K562 (cell line): ENCODE measurements at regions not wholly inside any gene's neighbourhood (a gene's known extent, or its start where the extent isn't known, plus 50 kb on each side); places are given as distances from the start of the nearest gene placed in this dataset.
A peak's percentile ranks its signal among the peaks of the same experiment; 100 is the strongest.

Experiments used
- ATAC-seq: fragments of 200-7000 bp; cut with Tn5 transposase; 3 replicates; pipeline ENCODE4 v1.9.1; 2020; ENCODE audit warnings: moderate library complexity
- BruUV-seq: library from RNA; stranded (reverse); fragments of 400-500 nt; replicated peaks from 2 replicates; lab custom pipeline; 2021; lab: Mats Ljungman, UMichigan
- CTCF ChIA-PET: fragments of 300-600 bp; formaldehyde crosslinking; extraction: SDS; loops from one replicate; lab custom pipeline; 2021; ENCODE audit warnings: low intra/inter-chr PET ratio; lab: Yijun Ruan, JAX
- POLR2A ChIA-PET: fragments of 300-600, 350-650 bp; sonication (Branson Sonifier 250); formaldehyde crosslinking; extraction: SDS; loops from one replicate; lab custom pipeline; 2021; ENCODE audit warnings: antibody characterized with exemption, inconsistent platforms; lab: Yijun Ruan, JAX
- DNase-seq, 4 experiments: peaks; one replicate each; pipeline versions ENCODE4 v3.0.0 to v3.0.0-alpha.2; 2011 to 2018; ENCODE audit warnings: low spot score in 3 of 4, mixed read lengths in 3 of 4; ENCODE audit errors: extremely low read depth in 1 of 4
- FAIRE-seq: peaks from 2 replicates; lab custom pipeline; 2011; peaks lifted over from hg19 to GRCh38; lab: Jason Lieb, UNC
- H2AFZ ChIP-seq: 2 replicates; pipeline ENCODE4 v1.6.0; 2011; ENCODE audit warnings: low read depth, low read length, control low read depth, inconsistent platforms
- H3K27ac ChIP-seq: fragments of 200-600 bp; 3 replicates; pipeline ENCODE4 v1.8.0; 2011; ENCODE audit warnings: low read depth, mild to moderate bottlenecking, control low read depth, inconsistent platforms, low read length, moderate library complexity, mixed read lengths; ENCODE audit errors: extremely low read depth
- H3K27me3 ChIP-seq, 2 experiments: fragments of 300-600 bp in 1 of 2; 2 replicates in 1 of 2; 3 replicates in 1 of 2; pipeline versions ENCODE4 v1.6.0 to v1.8.0; 2011; ENCODE audit warnings: inconsistent platforms in 2 of 2, low read length in 2 of 2, mild to moderate bottlenecking in 1 of 2, mixed read lengths in 1 of 2, moderate library complexity in 1 of 2; ENCODE audit not compliant: control insufficient read depth in 2 of 2, insufficient read depth in 2 of 2
- H3K36me3 ChIP-seq: fragments of 300-600 bp; 3 replicates; pipeline ENCODE4 v1.8.0; 2011; ENCODE audit warnings: mild to moderate bottlenecking, low read length, inconsistent platforms; ENCODE audit not compliant: control insufficient read depth, insufficient read depth
- H3K4me1 ChIP-seq, 2 experiments: fragments of 200-600 bp in 1 of 2; replicated peaks in 1 of 2; 2 replicates in 1 of 2; 3 replicates in 1 of 2; pipeline versions ENCODE4 v1.5.1 to v1.8.0; 2011; ENCODE audit warnings: inconsistent platforms in 2 of 2, low read length in 2 of 2, mild to moderate bottlenecking in 1 of 2, mixed read lengths in 1 of 2, moderate library complexity in 1 of 2; ENCODE audit not compliant: control insufficient read depth in 2 of 2, insufficient read depth in 2 of 2
- H3K4me2 ChIP-seq: 2 replicates; pipeline ENCODE4 v1.6.1; 2011; ENCODE audit warnings: low read length, control low read depth, inconsistent platforms, mixed read lengths; ENCODE audit not compliant: insufficient read depth
- H3K4me3 ChIP-seq: fragments of 200-600 bp; sonication (generic), shearing (Covaris generic); 2 replicates; pipeline ENCODE4 v1.5.1; 2016; ENCODE audit warnings: control low read depth, inconsistent platforms
- H3K79me2 ChIP-seq: fragments of 200-600 bp; 3 replicates; pipeline ENCODE4 v1.8.0; 2011; ENCODE audit warnings: low read length, inconsistent platforms; ENCODE audit not compliant: control insufficient read depth, insufficient read depth
- H3K9ac ChIP-seq, 2 experiments: 2 replicates each; pipeline versions ENCODE4 v1.6.0 to v1.6.1; 2011; ENCODE audit warnings: low read depth in 2 of 2, low read length in 2 of 2, control low read depth in 1 of 2, inconsistent platforms in 1 of 2, mild to moderate bottlenecking in 1 of 2, mixed read lengths in 1 of 2; ENCODE audit not compliant: insufficient read depth in 1 of 2
- H3K9me1 ChIP-seq: one replicate; pipeline ENCODE4 v1.6.0; 2011; ENCODE audit warnings: inconsistent platforms, mild to moderate bottlenecking, low read length, moderate library complexity; ENCODE audit not compliant: control insufficient read depth, insufficient read depth
- H3K9me3 ChIP-seq: replicated peaks from 2 replicates; pipeline ENCODE4 v1.5.1; 2011; ENCODE audit warnings: low read depth, low read length, inconsistent platforms; ENCODE audit not compliant: control insufficient read depth, insufficient read depth
- H4K20me1 ChIP-seq: replicated peaks from 2 replicates; pipeline ENCODE4 v1.6.1; 2011; ENCODE audit warnings: low read length, inconsistent platforms, mixed read lengths; ENCODE audit not compliant: control insufficient read depth, insufficient read depth
- ARNT ChIP-seq, 2 experiments: fragments of 450-650 bp; IDR thresholded peaks; 2 replicates each; pipeline ENCODE4 v1.6.1; 2016; ENCODE audit warnings: mild to moderate bottlenecking in 1 of 2
- ATF3 ChIP-seq, 2 experiments: fragments of 450-650 bp in 1 of 2; sonication (generic) in 1 of 2; formaldehyde crosslinking in 1 of 2; IDR thresholded peaks in 1 of 2; conservative IDR thresholded peaks in 1 of 2; 2 replicates each; pipeline versions ENCODE4 v1.6.1 to v1.8.1; 2016 to 2023; ENCODE audit warnings: mild to moderate bottlenecking in 2 of 2, moderate library complexity in 2 of 2, inconsistent platforms in 1 of 2, missing genetic modification reagents in 1 of 2
- ATF7 ChIP-seq: fragments of 450-650 bp; IDR thresholded peaks from 2 replicates; pipeline ENCODE4 v1.7.1; 2014; ENCODE audit warnings: mild to moderate bottlenecking, moderate library complexity
- CBX8 ChIP-seq: fragments of 200-600 bp; sonication (generic); IDR thresholded peaks from 2 replicates; pipeline ENCODE4 v1.6.1; 2012; ENCODE audit warnings: borderline replicate concordance, mixed run types, low read depth, mild to moderate bottlenecking, moderate library complexity, mixed read lengths, low read length, control low read depth, inconsistent platforms; ENCODE audit not compliant: poor library complexity, severe bottlenecking; ENCODE audit errors: extremely low read depth
- E2F3 ChIP-seq: fragments of 250-450 bp; sonication (Bioruptor Pico); IDR thresholded peaks from 2 replicates; pipeline ENCODE4 v1.4.0; 2020; ENCODE audit warnings: mild to moderate bottlenecking
- JUN ChIP-seq, 2 experiments: sonication (generic) in 1 of 2; formaldehyde crosslinking in 1 of 2; IDR thresholded peaks; 2 replicates each; pipeline versions ENCODE4 v1.6.1 to v1.8.0; 2012 to 2022; ENCODE audit warnings: borderline replicate concordance in 2 of 2, mild to moderate bottlenecking in 2 of 2, improper control_type of control experiment in 1 of 2, low read depth in 1 of 2, low read length in 1 of 2, missing genetic modification reagents in 1 of 2
- JUND ChIP-seq, 2 experiments: IDR thresholded peaks; 2 replicates in 1 of 2; 3 replicates in 1 of 2; pipeline ENCODE4 v1.6.1; 2011; ENCODE audit warnings: borderline replicate concordance in 2 of 2, low read depth in 2 of 2, low read length in 2 of 2, improper control_type of control experiment in 1 of 2, missing biosample characterization in 1 of 2, missing genetic modification characterization in 1 of 2, missing genetic modification reagents in 1 of 2
- POLR2B ChIP-seq: fragments of 450-650 bp; IDR thresholded peaks from 2 replicates; pipeline ENCODE4 v1.6.1; 2018; ENCODE audit warnings: low read depth; ENCODE audit not compliant: partially characterized antibody
- TRIM24 ChIP-seq, 2 experiments: fragments of 450-650 bp; IDR thresholded peaks; 2 replicates each; pipeline ENCODE4 v1.6.1; 2016
- ZFP1 ChIP-seq: fragments of 450-650 bp; formaldehyde crosslinking; IDR thresholded peaks from 2 replicates; pipeline ENCODE4 v1.4.0; 2020; ENCODE audit warnings: mild to moderate bottlenecking, mixed read lengths
- ZNF133 ChIP-seq: fragments of 250-450 bp; sonication (Bioruptor Pico); IDR thresholded peaks from 2 replicates; pipeline ENCODE4 v1.4.0; 2020; ENCODE audit warnings: mild to moderate bottlenecking
- ZNF436 ChIP-seq: fragments of 250-450, 450-650 bp; sonication (Bioruptor Pico); formaldehyde crosslinking; IDR thresholded peaks from 2 replicates; pipeline ENCODE4 v1.7.0; 2020; ENCODE audit warnings: mild to moderate bottlenecking
- ZNF644 ChIP-seq: fragments of 200-800 bp; sonication (Bioruptor generic); IDR thresholded peaks from 2 replicates; pipeline ENCODE4 v1.6.1; 2016; ENCODE audit warnings: low read depth, missing genetic modification characterization, missing compliant biosample characterization
- WGBS: fragments of 100-300 bp; shearing (Covaris generic); methylation state at CpG from one replicate; pipeline ENCODE4 v1.1.6; 2016; ENCODE audit warnings: low coverage, mixed read lengths; ENCODE audit not compliant: insufficient coverage; ENCODE audit errors: missing lambda C conversion rate; 5-methylcytosine and 5-hydroxymethylcytosine counted together
- in situ Hi-C: fragments of 300-500 bp; cut with MboI; formaldehyde crosslinking; loops from 4 replicates; pipeline ENCODE4 v1.15.0; 2018; ENCODE audit warnings: inconsistent platforms, mixed read lengths
- intact Hi-C: fragments of 100-400 bp; cut with micrococcal nuclease; formaldehyde crosslinking; loops from 2 replicates; pipeline ENCODE4 v1.14.2; 2022
- TF ChIP-seq, protein P1 (sequence below): sonication (generic); formaldehyde crosslinking; IDR thresholded peaks from 2 replicates; pipeline ENCODE4 v1.8.0; 2023; ENCODE audit warnings: mild to moderate bottlenecking, missing genetic modification reagents

GRCh38 chr2:111629983-111630382 is 254.0 kb downstream of the ANAPC1 start (continued):
- TF ChIP-seq CBX8 (no peak), ZNF133 (CRISPR knock-in tag) (no peak), TRIM24 (IDR thresholded peaks at IDR 0.05) (peak; percentile 47 to 79; a peak in 3 of 4 replicates)

DNA sequence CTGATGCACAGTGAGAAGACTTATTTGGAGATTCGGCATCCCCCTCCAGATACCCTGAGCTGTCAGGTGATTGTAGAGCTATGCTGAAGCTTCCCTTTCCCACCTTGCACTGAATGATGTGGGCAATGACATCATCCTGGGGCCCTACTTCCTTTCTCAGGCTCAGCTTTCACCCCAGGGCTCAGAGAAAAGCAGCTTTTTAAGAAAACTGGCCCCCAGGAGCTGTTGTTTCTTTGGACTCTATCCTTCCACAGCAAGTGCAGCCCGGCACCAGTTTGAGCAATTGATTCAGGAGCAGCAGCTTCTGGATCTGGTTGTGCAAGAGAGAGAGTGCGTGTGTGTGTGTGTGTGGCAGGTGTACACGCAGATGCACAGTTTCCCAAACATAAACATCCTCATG is 251.3 kb downstream of the ANAPC1 start:
- Histone ChIP-seq H4K20me1 (no peaks in the 10 kb centered on the region), H3K36me3 (no peaks in the 10 kb centered on the region), H3K4me2 (no peak overlapping the region), H3K27me3 (no peaks in the 10 kb centered on the region), H3K9ac (no peak overlapping the region), H3K4me3 (no peak overlapping the region), H3K27ac (no peak overlapping the region), H3K79me2 (no peaks in the 10 kb centered on the region), H3K9me3 (peaks cover 6% of the 10 kb centered on the region), H3K9me1 (no peaks in the 10 kb centered on the region), H2AFZ (no peak overlapping the region; the same call in 1 of the 2 replicates), H3K4me1 (peaks cover 0 to 8% of the 10 kb centered on the region in 2 experiments; a peak in 2 of 5 replicates)
- no peak for DNase-seq
- ATAC-seq, result no peak
- WGBS, result 45% methylated on average over 4 of the region's 4 CpGs
- in situ Hi-C loops, result no loop called here
- no TSS peak for BruUV-seq
- TF ChIP-seq ZNF644 (tag) (no peak), JUN (IDR thresholded peaks at IDR 0.05; ENCODE audit: borderline replicate concordance, low read depth, low read length) (0 out of 2 replicates have a peak, but pooled peaks have one; percentile 25), JUN (CRISPR knock-in tag; IDR thresholded peaks at IDR 0.05; ENCODE audit: borderline replicate concordance) (no peak), JUND (IDR thresholded peaks at IDR 0.05; ENCODE audit: borderline replicate concordance, low read depth, low read length) (peak; percentile 37; the same call in 1 of the 2 replicates), JUND (tag; IDR thresholded peaks at IDR 0.05; ENCODE audit: borderline replicate concordance, low read depth, low read length) (no peak; the same call in 2 of the 3 replicates), ZFP1 (CRISPR knock-in tag) (no peak), ZNF436 (CRISPR knock-in tag) (no peak), POLR2B (no peak), ARNT (IDR thresholded peaks at IDR 0.05) (no peak), E2F3 (no peak), ATF7 (peak; percentile 66), ATF3 (IDR thresholded peaks at IDR 0.05) (peak; percentile 74), ATF3 (CRISPR knock-in tag; conservative IDR thresholded peaks at IDR 0.05) (no peak)
- TF ChIP-seq, protein P1, sequence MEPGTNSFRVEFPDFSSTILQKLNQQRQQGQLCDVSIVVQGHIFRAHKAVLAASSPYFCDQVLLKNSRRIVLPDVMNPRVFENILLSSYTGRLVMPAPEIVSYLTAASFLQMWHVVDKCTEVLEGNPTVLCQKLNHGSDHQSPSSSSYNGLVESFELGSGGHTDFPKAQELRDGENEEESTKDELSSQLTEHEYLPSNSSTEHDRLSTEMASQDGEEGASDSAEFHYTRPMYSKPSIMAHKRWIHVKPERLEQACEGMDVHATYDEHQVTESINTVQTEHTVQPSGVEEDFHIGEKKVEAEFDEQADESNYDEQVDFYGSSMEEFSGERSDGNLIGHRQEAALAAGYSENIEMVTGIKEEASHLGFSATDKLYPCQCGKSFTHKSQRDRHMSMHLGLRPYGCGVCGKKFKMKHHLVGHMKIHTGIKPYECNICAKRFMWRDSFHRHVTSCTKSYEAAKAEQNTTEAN, result no peak
- ChIA-PET CTCF (no interaction called here), POLR2A (interaction anchor here (0.9 kb wide), 1 partner anchor 11 kb away, joined by 4 read pairs; no protein-coding TSS in a partner anchor)
- intact Hi-C loops, result no loop called here
- no peak for FAIRE-seq
